HG03139 (cell line): ENCODE measurements at regions not wholly inside any gene's neighbourhood (a gene's known extent, or its start where the extent isn't known, plus 50 kb on each side); places are given as distances from the start of the nearest gene placed in this dataset.

Experiments
- ATAC-seq: cut with Tn5 transposase; IDR thresholded peaks from one replicate; pipeline ENCODE4 v1.9.1; 2021; ENCODE audit not compliant: unreplicated experiment

DNA sequence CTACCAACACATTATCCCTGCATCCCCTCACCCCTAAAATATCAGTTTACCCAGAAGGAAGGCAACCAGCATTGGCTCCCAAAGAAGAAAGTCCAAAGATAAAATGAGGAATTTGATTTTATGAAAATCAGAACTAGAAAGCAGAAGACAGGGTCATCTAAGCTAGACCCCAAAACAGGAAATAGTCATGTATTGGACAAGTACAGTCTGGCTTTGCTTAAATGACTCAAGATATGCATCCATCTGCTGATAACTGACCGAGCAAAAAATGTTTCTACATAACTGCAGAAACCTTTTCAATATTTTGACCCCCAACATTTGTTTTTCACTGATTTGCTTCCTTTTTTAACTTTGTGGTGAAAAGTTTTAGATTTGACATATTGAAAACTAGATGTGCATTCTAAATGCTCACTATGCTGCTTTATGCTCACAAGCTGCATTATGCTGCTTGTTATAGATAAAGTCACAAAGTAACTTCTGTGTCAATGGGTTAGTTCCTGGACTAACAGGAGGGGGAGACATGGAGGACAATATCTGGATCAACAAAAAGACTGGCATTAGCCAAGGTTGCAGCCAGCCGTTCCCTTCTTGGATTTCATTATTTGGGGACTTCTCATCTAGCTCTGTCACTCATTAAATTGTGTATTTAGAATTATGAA lies 227.0 kb downstream of the INHBA start:
- ATAC-seq = no peak

DNA sequence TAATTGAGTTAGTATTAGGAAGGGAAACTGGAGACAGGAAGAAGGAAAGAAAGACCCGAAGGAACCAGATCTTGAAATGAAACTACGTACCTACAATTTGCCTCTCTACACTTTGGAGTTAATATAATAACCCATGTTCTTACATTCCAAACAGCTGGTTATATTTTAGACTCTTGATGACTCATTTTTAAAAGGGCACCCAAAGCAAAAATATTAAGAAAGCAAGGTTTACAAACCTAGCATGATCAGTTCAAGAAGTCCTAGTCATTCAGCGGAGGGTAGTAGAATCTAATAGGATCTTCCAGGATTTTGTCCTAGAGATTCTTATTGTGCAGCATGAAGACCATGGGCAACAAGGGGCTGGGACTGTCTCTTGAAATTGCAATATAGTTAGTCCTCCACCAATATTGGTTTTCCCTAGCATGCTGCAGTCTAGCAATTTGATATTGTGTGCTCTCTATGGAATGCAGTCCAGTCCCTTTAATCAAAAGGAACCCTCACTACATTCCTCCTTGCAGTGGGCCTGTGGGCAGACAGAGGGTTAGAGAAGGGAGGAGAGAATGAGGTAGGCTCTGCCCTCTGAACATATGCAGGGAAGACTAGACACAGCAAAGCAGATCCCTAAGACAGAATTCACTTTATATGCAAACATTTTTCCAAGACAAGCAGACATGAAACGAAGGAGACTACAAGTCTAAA lies 230.3 kb downstream of the INHBA start:
- ATAC-seq = no peak

DNA sequence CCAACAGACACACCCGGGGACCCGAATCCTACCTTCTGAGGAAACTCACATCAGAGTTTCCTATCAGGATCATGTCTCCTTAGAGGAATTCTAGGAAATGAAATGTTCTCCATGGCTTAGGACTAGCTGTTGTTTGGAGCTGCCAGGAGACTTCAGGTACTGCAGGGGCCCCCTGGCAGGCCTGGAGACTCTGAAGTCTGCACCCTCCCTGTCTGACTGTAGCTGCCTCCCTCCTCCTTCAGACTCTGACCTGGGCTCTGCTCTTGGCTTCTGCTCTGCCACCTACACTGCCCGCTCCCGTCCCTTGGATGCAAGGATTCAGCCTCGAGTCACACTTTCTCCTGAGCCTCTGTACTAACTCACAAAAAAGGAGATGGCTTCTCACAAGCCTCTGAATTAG lies 232.8 kb downstream of the INHBA start:
- no peak for ATAC-seq

DNA sequence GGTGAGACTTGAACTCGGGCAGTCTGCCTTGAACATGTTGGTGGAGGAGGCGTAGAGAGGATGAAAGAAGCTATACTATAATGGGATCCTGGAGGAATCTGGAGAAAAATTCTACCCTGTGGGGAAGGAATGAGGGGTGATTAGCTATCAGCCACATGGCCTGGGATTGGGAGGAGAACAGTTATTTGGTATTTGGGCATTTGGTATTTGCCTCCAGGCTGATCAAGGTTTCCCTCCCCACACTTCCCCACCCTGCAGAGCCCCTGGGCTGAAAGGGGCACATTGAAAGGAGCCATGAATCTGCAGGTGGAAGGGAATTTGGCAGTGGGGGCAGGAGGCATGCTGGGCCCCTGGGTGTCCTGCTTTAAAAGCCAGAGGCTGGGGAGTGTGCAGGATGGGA lies 235.3 kb downstream of the INHBA start:
- ATAC-seq = no peak

DNA sequence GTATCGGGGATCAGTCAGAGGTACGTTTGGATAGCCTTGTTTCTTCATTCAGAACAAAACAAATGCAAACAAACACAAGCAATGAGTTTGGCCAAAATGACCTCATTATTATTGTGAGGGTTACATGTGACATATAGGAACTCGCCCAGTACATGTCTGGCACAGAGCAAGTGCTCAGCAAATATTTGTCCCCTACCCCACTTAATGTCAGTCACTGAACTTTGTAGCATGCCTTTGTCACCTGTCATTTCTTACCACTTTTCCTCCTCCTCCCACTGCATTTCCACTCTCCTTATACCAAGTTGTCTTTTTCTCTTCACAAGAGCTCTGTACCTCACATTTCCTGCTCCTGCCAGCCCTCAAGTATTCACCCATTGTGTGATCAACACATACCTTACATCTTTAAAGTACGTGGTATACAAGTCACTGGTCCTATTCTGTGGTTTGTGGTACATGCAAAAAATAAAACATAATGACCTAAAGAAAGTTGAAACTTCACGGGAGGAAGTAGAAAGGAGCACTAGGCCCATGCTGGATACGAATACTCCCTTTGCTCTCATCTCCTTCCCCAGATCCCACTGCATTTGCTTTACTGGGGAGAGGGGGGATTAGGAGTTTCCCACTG lies 236.0 kb downstream of the INHBA start:
- ATAC-seq = no peak

DNA sequence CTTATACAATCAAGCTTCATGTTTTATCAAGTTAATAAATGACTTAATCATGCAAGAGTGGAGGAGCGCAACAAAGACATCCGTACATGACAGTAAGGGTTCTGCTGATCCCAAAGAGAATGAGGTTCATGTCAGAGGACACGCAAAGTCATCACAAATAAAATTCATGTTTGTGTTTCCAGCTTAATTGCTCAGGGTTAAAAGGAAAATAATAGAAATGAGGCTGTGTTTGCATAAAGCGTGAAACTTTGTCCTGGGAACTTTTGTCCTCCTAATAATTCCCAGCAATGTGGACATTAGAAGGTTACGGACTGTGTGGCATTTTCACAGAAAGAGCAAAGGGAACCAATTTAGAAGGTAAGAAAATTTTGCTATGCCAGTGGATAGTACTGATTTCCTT lies 237.3 kb downstream of the INHBA start:
- no peak for ATAC-seq

DNA sequence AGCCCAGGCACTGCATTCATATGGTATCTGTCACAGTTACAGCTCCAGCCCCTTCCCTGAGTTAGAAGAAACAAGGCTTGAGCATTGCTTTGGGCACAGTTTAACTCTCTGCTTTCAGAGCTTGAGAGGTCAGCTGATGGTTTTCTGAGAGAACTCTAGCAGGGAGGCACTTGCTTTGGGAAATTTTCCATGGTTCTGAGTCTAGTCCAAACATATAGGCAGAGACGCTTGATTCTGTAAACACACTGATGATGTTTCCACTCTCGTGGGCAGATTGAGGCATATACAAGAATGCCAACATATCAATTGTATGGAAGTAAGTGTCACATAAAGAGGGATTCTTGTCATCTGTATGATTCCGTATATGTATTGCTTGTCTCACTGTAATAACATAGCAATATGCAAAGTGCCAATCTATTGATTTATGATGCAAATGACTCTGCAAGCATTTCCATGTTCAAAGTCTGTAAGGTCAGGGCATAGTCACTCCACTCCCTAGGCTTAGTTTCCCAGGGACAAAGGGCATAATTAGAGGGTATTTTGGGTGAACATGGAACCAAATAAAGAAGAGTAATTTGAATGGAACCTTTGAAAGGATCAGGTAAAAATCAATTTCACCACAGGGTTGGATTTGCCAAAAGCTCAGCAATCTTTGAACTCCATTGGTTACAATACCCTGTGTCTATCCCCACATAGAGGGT lies 239.0 kb downstream of the INHBA start:
- no peak for ATAC-seq

DNA sequence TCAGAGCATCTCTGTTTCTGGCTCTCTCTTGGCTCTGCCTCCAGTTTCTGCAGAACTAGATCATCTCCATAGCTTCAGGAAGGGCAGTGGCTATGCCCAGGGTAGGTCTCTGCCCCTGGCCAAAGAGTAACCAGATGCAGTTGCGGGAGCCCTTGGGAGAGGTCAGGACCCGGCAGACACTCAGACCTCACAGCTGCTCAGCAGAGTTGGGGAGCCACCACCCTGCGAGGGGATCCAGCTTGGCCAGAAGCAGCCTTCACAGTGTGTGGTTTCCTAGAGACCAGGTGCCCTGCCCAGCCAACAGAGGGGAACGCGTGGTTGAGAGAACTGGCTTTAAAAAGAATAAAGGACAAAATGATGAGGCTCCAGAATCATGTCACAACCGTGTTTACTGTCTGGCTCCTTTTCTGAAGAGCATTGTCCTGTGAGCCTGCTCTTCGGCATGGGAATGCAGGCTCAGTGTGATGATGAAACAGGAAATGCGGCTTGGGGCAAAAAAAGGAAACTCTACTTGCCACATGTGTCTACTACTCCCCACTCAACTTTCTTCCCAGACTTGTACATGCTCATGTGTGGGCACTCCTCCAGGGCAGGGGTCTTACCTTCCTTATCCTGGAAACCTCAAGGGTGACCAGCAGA lies 243.1 kb downstream of the INHBA start:
- no peak for ATAC-seq

DNA sequence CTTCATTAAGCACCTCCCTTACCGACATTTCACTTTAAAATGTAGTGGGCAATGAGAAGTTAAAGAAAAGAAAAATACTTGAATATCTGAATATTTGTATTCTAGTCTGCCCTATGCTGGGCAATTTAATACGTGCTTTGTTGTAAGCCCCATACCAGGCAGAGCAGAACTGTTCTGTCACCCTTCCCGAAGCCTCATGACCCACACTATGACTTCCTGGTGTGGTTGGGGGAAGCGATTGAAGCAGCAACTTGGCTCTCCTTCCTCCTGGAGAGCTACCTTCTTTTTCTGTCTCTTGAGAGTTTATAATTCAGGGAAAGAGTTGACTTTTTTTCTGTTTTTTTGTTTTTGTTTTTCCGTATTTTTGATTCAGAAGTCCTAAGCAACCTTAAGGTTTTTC lies 243.7 kb downstream of the INHBA start:
- no peak for ATAC-seq

DNA sequence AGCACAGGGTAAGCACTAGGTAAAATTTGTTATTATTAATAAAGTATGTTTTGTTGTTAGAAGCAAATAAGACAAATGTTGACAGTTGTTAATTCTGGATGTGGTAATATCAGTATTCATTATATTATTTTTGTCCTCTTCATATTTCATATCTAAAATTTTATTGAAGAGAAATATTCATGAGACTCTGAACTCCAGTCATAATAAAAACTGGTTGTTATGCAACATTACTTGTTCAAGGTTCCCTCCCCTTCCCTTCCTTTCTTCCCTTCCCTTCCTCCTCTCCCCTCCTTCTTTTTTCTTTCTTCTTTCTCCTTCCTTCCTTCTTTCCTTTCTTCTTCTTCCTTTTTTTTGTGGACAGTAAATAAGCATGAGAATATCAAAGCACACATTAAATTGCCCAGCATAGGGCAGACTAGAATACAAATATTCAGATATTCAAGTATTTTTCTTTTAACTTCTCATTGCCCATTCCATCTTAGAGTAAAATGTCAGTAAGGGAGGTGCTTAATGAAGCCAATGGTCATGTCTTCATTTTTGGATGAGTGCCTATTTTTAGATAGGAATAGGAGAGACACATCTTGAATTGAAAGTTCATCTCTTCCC lies 245.0 kb downstream of the INHBA start:
- ATAC-seq = no peak

DNA sequence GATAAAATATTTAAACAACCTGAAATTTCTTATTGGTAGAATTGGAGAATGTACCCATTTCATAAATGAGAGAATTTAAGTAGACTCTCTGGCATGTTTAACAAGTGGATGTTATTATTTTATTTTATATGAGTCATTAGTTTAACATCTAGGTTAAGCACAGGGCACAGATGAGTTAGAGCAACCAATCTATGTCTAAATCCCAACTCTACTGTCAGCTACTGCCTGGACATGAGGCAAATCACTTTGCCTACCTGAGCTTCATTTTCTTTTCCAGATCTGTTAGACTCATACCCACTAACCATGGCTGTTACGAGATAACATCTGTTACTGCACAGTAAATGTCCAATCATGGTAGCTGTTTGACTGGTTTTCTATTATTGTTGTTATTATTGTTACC lies 251.1 kb downstream of the INHBA start:
- no peak for ATAC-seq

DNA sequence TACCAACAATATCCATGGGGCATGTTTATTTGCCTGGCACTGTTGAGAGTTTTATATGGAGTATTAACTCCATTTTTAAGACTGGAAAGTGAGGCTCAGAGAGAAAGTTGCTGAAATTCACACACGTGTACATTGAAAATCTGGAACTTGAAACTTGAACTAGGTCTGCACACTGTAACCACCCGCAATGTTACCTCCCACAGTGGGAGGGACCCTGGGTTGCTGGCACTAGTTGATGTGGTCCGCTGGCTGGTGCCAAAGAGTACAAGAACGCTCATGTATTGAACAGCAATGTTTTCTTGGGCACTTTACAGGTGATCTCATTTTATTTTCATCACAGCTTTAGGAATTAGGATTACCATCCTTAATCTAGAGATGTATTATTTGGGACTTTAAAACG lies 253.2 kb downstream of the INHBA start:
- ATAC-seq = no peak

DNA sequence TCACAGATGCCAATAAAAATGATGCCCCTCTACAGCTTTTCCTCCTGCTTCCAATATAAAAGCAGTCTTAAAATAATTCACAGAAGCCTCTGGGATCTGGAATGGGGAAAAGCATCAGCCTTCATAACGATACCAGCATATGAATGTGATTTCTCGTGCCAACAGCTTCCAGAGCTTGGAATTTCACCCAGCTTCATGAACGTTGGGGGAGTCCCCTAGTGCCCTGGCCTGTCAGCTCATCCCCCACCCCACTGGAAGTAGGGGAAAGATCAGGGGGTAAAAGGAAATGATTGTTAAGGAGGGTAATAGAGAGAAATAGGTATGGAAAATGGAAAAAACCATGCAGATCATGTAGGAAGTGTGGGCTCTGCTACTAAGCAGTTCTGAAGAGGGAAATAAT lies 253.6 kb downstream of the INHBA start:
- no peak for ATAC-seq

DNA sequence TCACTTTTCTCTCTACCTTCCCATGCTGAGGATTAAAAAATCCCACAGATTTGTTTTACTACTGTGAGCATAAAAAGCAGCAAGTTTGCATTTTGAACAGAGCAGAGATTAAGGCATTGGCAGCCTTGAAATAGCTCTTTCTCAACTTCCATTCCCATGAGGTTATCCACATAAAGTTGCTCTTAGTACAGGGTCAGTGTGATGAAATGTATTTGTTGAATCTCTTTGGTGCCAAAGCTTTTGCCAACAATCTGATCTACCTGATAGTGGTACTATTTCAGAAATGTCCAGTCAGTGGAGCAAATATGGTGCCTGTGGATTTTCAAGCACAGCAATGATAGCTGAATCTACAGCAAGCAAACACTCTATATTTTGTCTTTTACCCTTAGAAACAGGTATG lies 254.8 kb downstream of the INHBA start:
- ATAC-seq = no peak

DNA sequence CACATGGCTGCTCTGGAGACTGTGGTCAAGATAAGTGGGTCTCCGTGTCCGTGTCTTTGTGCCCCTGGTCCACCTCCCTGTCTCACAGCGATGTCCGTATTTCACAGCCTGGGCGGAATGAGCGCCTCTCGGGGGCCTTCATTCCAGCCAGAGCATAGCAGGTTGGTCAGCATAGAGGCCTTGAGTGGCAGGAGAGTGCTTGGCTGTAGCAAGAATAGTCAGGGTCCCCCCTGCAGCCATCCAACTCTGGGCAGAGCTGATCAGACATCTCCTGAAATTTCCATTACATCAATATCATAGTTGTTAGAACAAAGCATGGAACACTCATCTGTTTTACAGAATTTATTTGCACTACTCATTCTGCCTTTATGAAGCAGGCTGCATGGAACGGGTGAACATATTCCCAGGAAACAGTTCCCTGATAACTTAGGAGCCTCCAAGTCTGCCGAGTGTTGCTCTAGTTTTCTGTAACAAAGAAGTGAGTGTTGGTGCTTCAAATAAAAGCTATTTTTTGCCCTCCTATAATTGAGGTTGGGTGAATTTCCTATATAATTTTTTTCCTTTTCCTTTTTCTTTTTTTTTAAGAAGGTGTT lies 255.3 kb downstream of the INHBA start:
- ATAC-seq = no peak

DNA sequence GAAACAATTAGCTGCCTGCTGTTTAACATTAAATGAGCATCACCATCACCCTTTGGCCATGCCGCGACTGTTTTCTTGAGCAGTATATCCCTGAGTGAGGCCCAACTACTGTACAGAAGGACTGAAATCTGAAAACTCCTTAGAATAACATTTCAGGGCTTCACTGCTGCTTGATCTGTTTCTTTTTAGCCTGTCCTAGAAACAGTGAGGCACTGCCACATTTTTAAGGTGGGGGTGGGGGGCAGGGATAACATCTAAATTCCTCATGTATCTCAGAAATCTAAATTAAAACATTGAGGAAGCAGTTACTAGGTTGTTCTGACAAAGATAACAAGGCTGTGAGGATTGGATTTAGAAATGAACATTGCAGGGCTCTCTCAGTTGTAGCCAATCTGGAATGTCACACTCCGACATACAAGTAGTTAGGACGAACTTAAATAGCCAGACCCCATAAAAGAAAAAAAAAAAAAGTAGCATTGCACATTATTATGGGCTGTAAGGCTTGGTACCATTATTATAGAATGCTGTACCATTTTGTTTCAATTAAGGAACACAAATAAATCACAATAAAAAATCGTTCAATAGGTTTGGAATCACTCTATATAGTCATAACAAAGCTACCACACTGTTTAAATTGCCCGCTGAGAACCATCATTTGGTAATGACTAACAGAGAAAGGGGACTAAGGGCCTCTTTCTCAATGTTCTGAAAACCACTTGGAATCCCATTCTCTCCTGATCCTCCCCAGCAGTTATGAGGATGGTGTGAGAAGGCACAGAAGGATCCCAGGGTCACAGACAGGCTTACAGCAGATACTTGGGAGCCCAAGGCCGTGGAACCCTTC lies 256.1 kb downstream of the INHBA start:
- no peak for ATAC-seq

DNA sequence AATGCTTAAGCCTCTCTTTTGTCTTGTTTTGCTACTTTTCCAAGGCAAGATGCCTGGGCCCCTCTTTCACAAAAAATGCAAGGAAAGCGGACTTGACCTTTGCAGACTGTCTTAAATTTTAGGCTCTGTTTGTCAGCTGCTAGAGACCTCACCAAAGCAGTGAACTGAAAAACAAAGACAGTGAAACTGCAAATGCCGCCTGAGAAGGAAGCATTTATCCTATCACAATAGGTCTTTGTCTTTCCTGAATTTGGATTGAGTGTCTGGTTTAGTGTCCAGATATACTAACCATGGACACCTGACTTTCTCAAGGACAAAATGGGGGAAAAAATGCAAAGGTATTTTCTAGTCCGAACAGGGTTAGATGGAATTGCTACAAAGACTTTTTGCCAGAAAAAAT lies 256.9 kb downstream of the INHBA start:
- ATAC-seq = no peak

DNA sequence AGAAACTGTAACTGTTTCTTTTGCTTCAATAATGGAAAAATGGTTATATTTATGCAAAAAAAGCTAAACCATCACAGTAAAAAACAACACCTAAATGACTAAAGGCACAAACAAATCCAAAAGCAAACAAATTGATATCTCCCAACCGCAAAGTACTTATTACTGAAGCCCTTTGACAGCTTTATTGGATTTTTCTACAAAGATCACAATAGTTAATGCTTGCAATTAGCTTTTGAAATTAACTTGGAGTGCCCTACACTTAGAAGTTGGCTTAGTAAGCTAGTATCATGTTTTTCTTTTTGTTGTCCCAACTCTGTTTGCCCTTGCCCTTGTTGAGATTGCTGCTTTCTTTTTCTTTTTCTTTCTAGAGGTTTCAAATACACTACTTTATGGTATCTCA lies 257.5 kb downstream of the INHBA start:
- ATAC-seq = no peak

DNA sequence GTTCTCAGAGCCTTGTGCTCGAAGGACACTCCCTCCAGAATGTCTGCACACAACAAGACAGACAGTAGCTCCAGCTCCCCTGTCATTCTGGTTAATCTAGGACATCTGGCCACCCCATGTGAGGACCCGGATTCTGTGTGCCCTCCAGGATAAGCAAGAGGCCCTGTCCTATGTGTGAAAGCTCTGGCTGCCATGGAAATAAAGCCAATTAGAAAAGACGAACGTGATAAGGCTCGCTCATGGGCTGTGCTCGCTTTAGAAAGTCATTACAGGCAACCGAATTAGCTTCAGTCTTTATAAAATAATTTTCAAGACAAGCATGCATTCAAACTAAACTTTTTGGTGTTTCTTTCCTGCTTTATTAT lies 263.4 kb downstream of the INHBA start:
- no peak for ATAC-seq
